Bronchial epithelial cell (primary cell): ENCODE measurements at regions not wholly inside any gene's neighbourhood (a gene's known extent, or its start where the extent isn't known, plus 50 kb on each side); places are given as distances from the start of the nearest gene placed in this dataset.

Experiments
- DNase-seq: peaks from one replicate; pipeline ENCODE4 v3.0.0-alpha.2; 2010; ENCODE audit warnings: low read depth
- FAIRE-seq: peaks from 2 replicates; lab custom pipeline; 2011; peaks lifted over from hg19 to GRCh38; lab: Jason Lieb, UNC
- H3K27me3 ChIP-seq: 2 replicates; pipeline ENCODE4 v1.5.1; 2011; ENCODE audit warnings: low read length; ENCODE audit not compliant: control insufficient read depth, insufficient read depth
- H3K36me3 ChIP-seq: 2 replicates; pipeline ENCODE4 v1.5.1; 2011; ENCODE audit warnings: low read length; ENCODE audit not compliant: control insufficient read depth, insufficient read depth
- H3K4me3 ChIP-seq: 2 replicates; pipeline ENCODE4 v1.5.1; 2011; ENCODE audit warnings: mild to moderate bottlenecking, low read depth, low read length, control low read depth
- CTCF ChIP-seq: IDR thresholded peaks from 2 replicates; pipeline ENCODE4 v1.5.1; 2011; ENCODE audit warnings: mild to moderate bottlenecking, moderate library complexity, low read length, control low read depth, inconsistent platforms; ENCODE audit not compliant: insufficient read depth, severe bottlenecking

- TF ChIP-seq CTCF, result no peak
These were observed 392.7 kb downstream of the AGTPBP1 start for GRCh38 chr9:85349046-85349445.

DNA sequence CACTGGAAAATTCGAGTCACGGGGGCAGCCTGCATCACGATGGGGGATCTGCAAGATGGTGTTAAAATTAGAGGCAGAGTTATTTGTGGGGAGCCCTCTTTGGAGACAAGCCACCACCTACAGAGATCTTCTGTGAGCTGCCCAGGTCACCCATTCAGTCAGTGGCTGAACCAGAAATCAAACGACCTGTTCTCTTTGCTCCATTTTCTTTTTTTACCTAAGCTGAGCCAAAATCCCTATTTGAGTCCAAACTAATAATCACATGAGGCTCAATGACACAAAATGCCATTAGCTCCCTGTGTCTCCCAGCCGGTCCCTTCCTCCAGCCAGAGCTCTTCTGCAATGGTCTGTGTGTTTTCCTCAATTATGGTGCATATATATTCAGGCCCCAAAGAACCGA lies 394.2 kb downstream of the AGTPBP1 start:
- no peak for TF ChIP-seq CTCF
- Histone ChIP-seq H3K27me3 (no peaks in the 10 kb centered on the region), H3K4me3 (no peak overlapping the region), H3K36me3 (no peaks in the 10 kb centered on the region)
- FAIRE-seq (no peak), DNase-seq (no peak)

More at GRCh38 chr9:85349046-85349445, 392.7 kb downstream of the AGTPBP1 start:
- FAIRE-seq (no peak), DNase-seq (no peak)
- Histone ChIP-seq H3K4me3 (no peak overlapping the region), H3K36me3 (no peaks in the 10 kb centered on the region), H3K27me3 (no peaks in the 10 kb centered on the region)

DNA sequence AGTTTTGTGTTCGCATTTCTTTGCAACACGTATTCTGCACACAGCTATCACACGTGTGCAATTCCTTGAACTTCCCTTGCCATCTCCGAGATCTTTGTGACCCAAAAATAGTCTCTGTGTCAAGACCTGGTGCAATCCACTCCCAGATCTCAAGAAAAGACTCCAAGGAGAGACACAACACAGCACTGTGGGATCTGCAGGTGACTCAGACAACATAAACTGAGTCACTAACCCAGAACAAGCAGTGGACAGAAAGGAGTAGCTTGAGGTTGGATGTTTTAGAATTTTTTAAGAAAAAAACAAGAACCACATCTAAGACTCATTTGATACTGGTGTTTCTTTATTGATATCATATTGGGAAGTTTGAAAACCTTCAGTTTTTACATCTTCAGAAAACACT lies 396.9 kb downstream of the AGTPBP1 start:
- no peaks in the 10 kb centered on the region for H3K27me3 ChIP-seq
- no peaks in the 10 kb centered on the region for H3K36me3 ChIP-seq
- FAIRE-seq (no peak), DNase-seq (peak; percentile 59)
- TF ChIP-seq CTCF, result no peak
- no peak overlapping the region for H3K4me3 ChIP-seq

DNA sequence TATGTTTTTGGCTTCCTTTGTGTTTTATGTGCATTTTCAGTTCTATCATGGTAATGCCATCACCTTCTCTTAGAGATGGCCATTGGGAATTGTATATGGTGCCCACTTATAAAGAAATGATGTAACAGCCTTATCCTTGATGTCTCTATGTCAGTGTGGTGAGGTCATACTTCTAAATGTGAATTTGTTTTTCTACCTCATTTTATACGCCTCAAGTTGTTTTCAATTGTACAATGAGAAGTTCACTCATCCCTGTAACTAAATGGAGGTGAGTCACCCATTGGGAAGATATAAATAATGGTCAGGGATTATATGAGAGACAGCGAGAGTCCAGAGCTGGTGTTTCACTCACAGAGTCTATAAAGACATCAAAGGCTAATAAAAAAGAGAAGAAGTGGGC lies 402.4 kb downstream of the AGTPBP1 start:
- H3K4me3 ChIP-seq, result no peak overlapping the region
- DNase-seq (no peak), FAIRE-seq (no peak)
- TF ChIP-seq CTCF, result no peak
- H3K27me3 ChIP-seq, result no peaks in the 10 kb centered on the region
- H3K36me3 ChIP-seq, result no peaks in the 10 kb centered on the region

DNA sequence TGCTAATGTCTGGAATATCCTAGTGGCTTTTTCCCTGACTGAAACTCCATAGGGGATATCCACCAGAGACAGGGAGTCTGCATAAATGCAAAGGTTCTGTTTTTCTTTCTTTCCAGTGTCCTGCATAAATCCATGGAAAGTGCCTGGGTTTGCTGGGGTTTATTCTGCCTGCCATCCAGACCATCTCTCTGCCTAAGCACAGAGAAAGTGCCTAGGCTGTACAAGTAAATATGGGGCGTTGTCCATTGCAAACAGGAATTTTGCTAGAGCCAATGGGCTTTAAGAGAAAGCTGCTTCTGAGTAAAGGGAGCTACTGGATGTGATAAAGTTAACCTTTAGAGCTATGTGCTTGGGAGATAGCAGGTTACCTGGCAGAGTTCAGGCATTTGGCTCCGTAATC lies 407.5 kb downstream of the AGTPBP1 start:
- FAIRE-seq, result no peak
- DNase-seq, result no peak
- H3K4me3 ChIP-seq, result no peak overlapping the region
- no peaks in the 10 kb centered on the region for H3K27me3 ChIP-seq
- H3K36me3 ChIP-seq, result no peaks in the 10 kb centered on the region
- no peak for TF ChIP-seq CTCF

DNA sequence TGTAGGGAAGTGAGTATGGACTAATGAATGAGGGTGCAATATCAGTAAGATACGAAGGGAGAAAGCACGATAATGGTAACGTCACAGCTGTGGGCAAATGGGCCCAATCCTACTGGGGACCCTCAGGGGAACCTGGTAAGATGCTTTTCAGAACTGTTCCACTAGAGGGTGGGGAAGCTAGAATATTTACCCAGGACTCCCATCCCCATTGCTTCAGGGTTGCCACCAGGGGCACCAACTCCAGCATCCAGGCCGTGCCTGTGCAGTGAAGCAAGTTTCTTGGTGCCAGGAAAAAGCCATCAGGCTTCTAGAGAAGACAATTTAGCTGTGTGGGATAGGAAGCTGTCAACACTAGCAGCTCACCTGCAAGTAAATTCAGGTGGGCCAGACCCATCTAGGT lies 409.3 kb downstream of the AGTPBP1 start:
- Histone ChIP-seq H3K36me3 (no peaks in the 10 kb centered on the region), H3K27me3 (no peaks in the 10 kb centered on the region), H3K4me3 (no peak overlapping the region)
- FAIRE-seq (no peak), DNase-seq (no peak)
- TF ChIP-seq CTCF, result peak; percentile 2
